HEK293T (cell line): ENCODE measurements at regions not wholly inside any gene's neighbourhood (a gene's known extent, or its start where the extent isn't known, plus 50 kb on each side); places are given as distances from the start of the nearest gene placed in this dataset.
"Not testable (repeated sequence)": the region's sequence is repeated elsewhere in the genome, so short reads cannot be mapped to it uniquely, and the experiment has no call there.

Source experiments
- CTCF ChIA-PET: fragments of 350-600 bp; formaldehyde crosslinking; extraction: SDS; loops from one replicate; lab custom pipeline; 2021; ENCODE audit warnings: antibody characterized with exemption, inconsistent platforms; lab: Yijun Ruan, JAX
- POLR2A ChIA-PET: fragments of 350-600 bp; formaldehyde crosslinking; extraction: SDS; loops from one replicate; lab custom pipeline; 2020; ENCODE audit warnings: antibody characterized with exemption, inconsistent platforms; lab: Yijun Ruan, JAX
- DNase-seq: peaks from one replicate; pipeline ENCODE4 v3.0.0; 2012; ENCODE audit warnings: mixed read lengths; ENCODE audit errors: extremely low spot score
- ARNT ChIP-seq: fragments of 450-650 bp; IDR thresholded peaks from 2 replicates; pipeline ENCODE4 v1.6.1; 2017; ENCODE audit warnings: mild to moderate bottlenecking
- BHLHE40 ChIP-seq: fragments of 450-650 bp; IDR thresholded peaks from 2 replicates; pipeline ENCODE4 v1.6.1; 2016; ENCODE audit warnings: mild to moderate bottlenecking, moderate library complexity, borderline replicate concordance
- CTBP1 ChIP-seq: fragments of 450-650 bp; IDR thresholded peaks from 2 replicates; pipeline ENCODE4 v1.6.1; 2016; ENCODE audit warnings: borderline replicate concordance
- ELF4 ChIP-seq: fragments of 450-650 bp; IDR thresholded peaks from 2 replicates; pipeline ENCODE4 v1.6.1; 2017; ENCODE audit warnings: antibody characterized with exemption
- FOXA1 ChIP-seq: fragments of 450-650 bp; IDR thresholded peaks from 2 replicates; pipeline ENCODE4 v1.6.1; 2016; ENCODE audit warnings: mild to moderate bottlenecking
- FOXK2 ChIP-seq: fragments of 450-650 bp; IDR thresholded peaks from 2 replicates; pipeline ENCODE4 v1.6.1; 2016; ENCODE audit warnings: mild to moderate bottlenecking
- FOXM1 ChIP-seq: fragments of 450-650 bp; IDR thresholded peaks from 2 replicates; pipeline ENCODE4 v1.6.1; 2017; ENCODE audit warnings: mild to moderate bottlenecking, borderline replicate concordance
- HDGF ChIP-seq: fragments of 450-650 bp; IDR thresholded peaks from 2 replicates; pipeline ENCODE4 v1.6.1; 2017; ENCODE audit warnings: antibody characterized with exemption, borderline replicate concordance
- L3MBTL2 ChIP-seq: fragments of 450-650 bp; conservative IDR thresholded peaks from 2 replicates; pipeline ENCODE4 v1.6.1; 2016; ENCODE audit warnings: mild to moderate bottlenecking
- LEF1 ChIP-seq: fragments of 450-650 bp; IDR thresholded peaks from 2 replicates; pipeline ENCODE4 v1.6.1; 2017; ENCODE audit warnings: mild to moderate bottlenecking, borderline replicate concordance
- NFRKB ChIP-seq: fragments of 450-650 bp; IDR thresholded peaks from 2 replicates; pipeline ENCODE4 v1.6.1; 2016; ENCODE audit warnings: mild to moderate bottlenecking, moderate library complexity
- SP1 ChIP-seq: fragments of 450-650 bp; IDR thresholded peaks from 2 replicates; pipeline ENCODE4 v1.6.1; 2017
- SUZ12 ChIP-seq: fragments of 450-650 bp; IDR thresholded peaks from 2 replicates; pipeline ENCODE4 v1.6.1; 2016; ENCODE audit warnings: mild to moderate bottlenecking
- TARDBP ChIP-seq: fragments of 450-650 bp; IDR thresholded peaks from 2 replicates; pipeline ENCODE4 v1.6.1; 2016
- ZNF384 ChIP-seq: fragments of 450-650 bp; IDR thresholded peaks from 2 replicates; pipeline ENCODE4 v1.6.1; 2016
- TF ChIP-seq, protein P1 (sequence below): fragments of 450-650 bp; IDR thresholded peaks from 2 replicates; pipeline ENCODE4 v1.6.1; 2016

GRCh38 chr5:42163083-42163482 lies 238.0 kb downstream of the FBXO4 start:
- DNase-seq, result no peak
- CTCF ChIA-PET, result no interaction called here
- POLR2A ChIA-PET, result no interaction called here
- TF ChIP-seq SP1 (no peak), L3MBTL2 (no peak), HDGF (no peak), BHLHE40 (no peak), FOXM1 (no peak), CTBP1 (no peak), LEF1 (no peak), ZNF384 (no peak), TARDBP (no peak), FOXA1 (no peak), ELF4 (no peak), FOXK2 (no peak), ARNT (no peak), SUZ12 (no peak), NFRKB (no peak)

DNA sequence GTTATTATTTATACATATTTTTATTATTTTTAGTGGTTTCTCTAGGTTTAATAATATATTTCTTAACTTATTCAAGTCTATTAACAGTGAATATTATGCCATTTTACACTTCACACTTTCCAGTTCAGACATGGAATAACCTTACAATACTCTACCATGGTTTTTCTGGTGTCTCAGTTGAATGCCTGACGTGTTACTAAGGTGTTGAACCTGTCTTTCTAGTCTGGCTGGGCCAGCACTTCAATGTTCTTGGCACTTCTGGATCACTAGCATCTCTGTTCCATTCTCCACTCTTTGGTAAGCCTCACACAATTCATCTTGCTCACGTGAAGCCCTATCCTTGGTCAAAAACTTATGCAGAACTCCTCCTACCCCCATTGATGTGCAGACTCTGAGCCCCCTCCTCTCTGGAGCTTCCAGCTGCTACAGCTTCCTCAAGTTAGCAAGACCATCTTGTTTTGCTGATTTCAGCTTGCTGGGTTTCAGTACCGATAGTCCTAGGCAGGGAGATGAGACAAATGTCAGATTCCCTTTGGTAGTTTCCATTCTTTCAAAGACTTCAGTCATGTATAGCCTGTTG lies 243.1 kb downstream of the FBXO4 start:
- DNase-seq, result no peak
- ChIA-PET POLR2A (no interaction called here), CTCF (no interaction called here)
- no peak for TF ChIP-seq ZNF384
- no peak for TF ChIP-seq ELF4
- TF ChIP-seq NFRKB, result no peak
- no peak for TF ChIP-seq SUZ12
- no peak for TF ChIP-seq SP1
- no peak for TF ChIP-seq LEF1
- no peak for TF ChIP-seq L3MBTL2
- TF ChIP-seq, protein P1, sequence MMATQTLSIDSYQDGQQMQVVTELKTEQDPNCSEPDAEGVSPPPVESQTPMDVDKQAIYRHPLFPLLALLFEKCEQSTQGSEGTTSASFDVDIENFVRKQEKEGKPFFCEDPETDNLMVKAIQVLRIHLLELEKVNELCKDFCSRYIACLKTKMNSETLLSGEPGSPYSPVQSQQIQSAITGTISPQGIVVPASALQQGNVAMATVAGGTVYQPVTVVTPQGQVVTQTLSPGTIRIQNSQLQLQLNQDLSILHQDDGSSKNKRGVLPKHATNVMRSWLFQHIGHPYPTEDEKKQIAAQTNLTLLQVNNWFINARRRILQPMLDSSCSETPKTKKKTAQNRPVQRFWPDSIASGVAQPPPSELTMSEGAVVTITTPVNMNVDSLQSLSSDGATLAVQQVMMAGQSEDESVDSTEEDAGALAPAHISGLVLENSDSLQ, result no peak
- no peak for TF ChIP-seq ARNT
- no peak for TF ChIP-seq TARDBP
- no peak for TF ChIP-seq FOXM1

DNA sequence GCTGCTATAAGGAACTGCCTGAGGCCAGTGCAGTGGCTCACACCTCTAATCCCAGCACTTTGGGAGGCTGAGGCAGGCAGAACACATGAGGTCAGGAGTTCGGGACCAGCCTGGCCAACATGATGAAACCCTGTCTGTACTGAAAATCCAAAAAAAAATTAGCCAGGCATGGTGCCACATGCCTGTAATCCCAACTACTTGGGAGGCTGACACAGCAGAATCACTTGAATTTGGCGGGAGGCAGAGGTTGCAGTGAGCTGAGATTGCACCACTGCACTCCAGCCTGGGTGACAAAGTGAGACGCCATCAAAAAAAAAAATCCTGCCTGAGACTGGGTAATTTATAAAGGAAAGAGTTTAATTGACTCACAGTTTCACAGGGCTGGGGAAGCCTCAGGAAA lies 247.1 kb upstream of the GHR start:
- CTCF ChIA-PET, POLR2A ChIA-PET, DNase-seq: not testable (repeated sequence)

DNA sequence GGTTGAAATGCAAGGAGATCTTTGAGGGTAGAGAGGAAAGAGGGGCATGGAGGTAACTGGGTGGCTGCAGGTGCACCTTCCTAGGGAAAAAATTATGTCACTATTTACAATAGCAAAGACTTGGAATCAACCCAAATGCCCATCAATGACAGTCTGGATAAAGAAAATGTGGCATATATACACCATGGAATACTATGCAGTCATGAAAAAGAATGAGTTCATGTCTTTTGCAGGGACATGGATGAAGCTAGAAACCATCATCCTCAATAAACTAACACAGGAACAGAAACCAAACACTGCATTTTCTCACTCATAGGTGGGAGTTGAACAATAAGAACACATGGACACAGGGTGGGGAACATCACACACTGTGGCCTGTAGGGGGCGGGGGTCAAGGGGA lies 243.4 kb upstream of the GHR start:
- DNase-seq, CTCF ChIA-PET, POLR2A ChIA-PET: not testable (repeated sequence)

- no peak for DNase-seq
- no peak for TF ChIP-seq FOXK2
- TF ChIP-seq, protein P1, result no peak
- CTCF ChIA-PET, result no interaction called here
- POLR2A ChIA-PET, result no interaction called here
Measured at GRCh38 chr5:42216904-42217303, 206.3 kb upstream of the GHR start.

DNA sequence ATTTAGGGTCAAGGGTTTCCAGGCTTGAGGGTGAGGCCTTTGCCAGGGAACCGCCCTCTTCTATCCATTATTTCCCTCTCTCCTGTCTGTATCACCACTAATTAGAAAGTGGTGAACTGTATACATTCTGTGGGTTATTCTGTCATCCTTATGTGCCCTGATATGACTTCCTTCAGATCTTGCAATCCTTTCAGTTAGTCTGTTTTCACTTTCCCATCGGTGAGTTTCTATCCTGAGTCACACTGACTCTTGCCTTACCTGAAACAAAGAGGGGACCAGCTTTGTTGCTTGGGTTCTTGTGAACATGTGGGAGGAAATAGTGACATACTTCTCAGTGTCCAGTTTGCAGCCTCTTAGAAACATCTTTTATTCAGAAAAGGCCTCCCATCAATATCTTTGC lies 205.4 kb upstream of the GHR start:
- POLR2A ChIA-PET, result no interaction called here
- TF ChIP-seq BHLHE40, result no peak
- TF ChIP-seq L3MBTL2, result no peak
- no peak for TF ChIP-seq FOXK2
- no peak for TF ChIP-seq SP1
- no peak for TF ChIP-seq FOXM1
- TF ChIP-seq ZNF384, result no peak
- no peak for TF ChIP-seq ELF4
- TF ChIP-seq FOXA1, result no peak
- no peak for TF ChIP-seq LEF1
- TF ChIP-seq CTBP1, result no peak
- no peak for TF ChIP-seq SUZ12
- no peak for DNase-seq
- CTCF ChIA-PET, result no interaction called here

DNA sequence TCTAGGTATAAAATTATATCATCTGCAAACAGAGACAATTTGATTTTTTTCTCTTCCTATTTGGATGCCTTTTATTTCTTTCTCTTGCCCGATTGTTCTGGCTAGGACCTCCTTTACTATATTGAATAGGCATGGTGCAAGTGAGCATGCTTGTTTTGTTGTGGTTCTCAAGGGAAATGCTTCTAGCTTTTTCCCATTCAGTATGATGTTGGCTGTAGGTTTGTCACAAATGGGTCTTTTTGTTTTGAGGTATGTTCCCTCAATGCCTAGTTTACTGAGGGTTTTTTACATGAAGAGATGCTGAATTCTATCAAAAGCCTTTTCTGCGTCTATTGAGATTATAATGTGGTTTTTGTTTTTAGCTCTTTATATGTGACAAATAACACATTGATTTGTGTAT lies 198.2 kb upstream of the GHR start:
- CTCF ChIA-PET, result no interaction called here
- POLR2A ChIA-PET, result no interaction called here
- TF ChIP-seq SP1 (no peak), CTBP1 (no peak), ELF4 (no peak), FOXM1 (no peak), ARNT (no peak), FOXK2 (no peak), NFRKB (no peak), BHLHE40 (no peak), ZNF384 (no peak), HDGF (no peak), LEF1 (no peak), TARDBP (no peak), L3MBTL2 (no peak), SUZ12 (no peak), FOXA1 (no peak)
- TF ChIP-seq, protein P1, result no peak
- no peak for DNase-seq
